GM04504 (cell line): ENCODE measurements at regions not wholly inside any gene's neighbourhood (a gene's known extent, or its start where the extent isn't known, plus 50 kb on each side); places are given as distances from the start of the nearest gene placed in this dataset.
"Not testable (repeated sequence)": the region's sequence is repeated elsewhere in the genome, so short reads cannot be mapped to it uniquely, and the experiment has no call there.

Source experiments
- DNase-seq: peaks from one replicate; pipeline ENCODE4 v3.0.0-alpha.2; 2012; ENCODE audit warnings: low read depth

- DNase-seq: no peak
Measured at GRCh38 chr2:184452907-184453306, 145.4 kb upstream of the ZNF804A start.

GRCh38 chr2:184455624-184456023 is 142.7 kb upstream of the ZNF804A start:
- no peak for DNase-seq

DNA sequence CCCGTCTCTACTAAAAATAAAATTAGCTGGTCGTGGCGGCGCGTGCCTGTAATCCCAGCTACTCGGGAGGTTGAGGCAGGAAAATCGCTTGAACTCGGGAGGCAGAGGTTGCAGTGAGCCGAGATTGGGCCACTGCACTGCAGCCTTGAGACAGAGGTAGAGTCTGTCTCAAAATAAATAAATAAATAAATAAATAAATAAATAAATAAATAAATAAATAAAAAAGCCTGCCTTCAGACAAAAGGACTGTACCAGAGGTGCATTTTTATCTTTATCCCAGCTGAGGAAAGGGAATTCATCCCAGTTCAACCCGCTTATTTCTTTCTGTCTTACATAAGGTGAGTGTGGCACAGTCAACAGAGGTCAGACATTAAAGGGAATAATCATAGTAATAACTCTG is 141.6 kb upstream of the ZNF804A start:
- DNase-seq: not testable (repeated sequence)

DNA sequence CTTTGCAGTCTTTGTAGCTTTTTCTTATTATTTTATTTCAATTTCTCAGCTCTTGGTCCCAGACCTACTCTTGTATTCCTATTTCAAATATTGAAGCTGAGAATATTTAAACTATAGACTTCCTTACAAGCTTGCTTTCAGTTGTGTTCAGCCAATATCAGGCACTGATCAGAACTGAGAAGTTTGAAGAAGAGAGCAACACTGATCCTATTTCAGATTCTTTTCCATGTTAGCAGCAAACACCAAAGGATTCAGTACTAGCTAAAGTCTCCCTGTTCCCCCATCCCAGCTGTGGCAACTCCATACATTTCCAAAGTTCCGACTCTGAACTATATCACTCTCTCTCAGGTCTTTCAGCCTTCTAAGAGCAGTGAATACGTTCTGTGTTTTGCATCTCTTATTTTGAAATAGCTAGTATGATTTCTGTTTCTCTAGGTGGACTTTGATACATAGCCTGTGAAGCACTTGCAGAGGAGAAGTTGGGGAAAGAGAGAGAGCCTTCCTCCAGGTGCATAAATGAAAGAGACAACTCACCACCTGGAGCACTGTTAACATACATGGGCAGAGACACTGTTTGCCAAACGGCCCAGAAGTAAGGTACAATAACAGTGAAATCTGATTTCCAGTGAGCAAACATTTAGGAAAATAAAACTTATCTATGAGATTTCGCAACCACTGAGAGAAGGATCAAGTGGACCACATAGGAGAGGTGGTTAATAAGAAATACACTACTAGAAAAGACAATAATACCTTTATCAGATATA is 135.0 kb upstream of the ZNF804A start:
- no peak for DNase-seq

- DNase-seq: no peak
Measured at GRCh38 chr2:184463866-184464248, 134.5 kb upstream of the ZNF804A start.

GRCh38 chr2:184468826-184469225 is 129.5 kb upstream of the ZNF804A start:
- DNase-seq: no peak

GRCh38 chr2:184472481-184472880 is 125.8 kb upstream of the ZNF804A start:
- no peak for DNase-seq

GRCh38 chr2:184481865-184482264 is 116.5 kb upstream of the ZNF804A start:
- no peak for DNase-seq

GRCh38 chr2:184498936-184499335 is 99.4 kb upstream of the ZNF804A start:
- DNase-seq: no peak

- no peak for DNase-seq
Measured at GRCh38 chr2:184504252-184504651, 94.1 kb upstream of the ZNF804A start.

GRCh38 chr2:184507254-184507653 is 91.1 kb upstream of the ZNF804A start:
- DNase-seq: no peak

DNA sequence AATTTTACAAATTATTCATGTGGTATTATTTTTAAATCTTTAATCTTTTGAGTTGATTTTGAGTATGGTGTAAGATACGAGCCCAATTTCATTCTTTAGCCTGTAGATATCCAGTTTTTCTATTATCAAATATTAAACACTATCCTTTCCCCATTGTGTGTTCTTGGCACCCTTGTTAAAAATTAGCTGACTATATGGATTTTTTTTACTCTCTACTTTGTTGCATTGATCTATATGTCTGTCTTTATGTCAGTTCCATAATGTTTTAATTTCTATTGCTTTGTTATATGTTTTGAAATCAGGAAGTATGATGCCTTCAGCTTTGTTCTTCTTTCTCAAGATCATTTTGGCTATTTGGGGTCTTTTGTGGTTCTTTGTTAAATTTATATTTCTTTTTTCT is 80.9 kb upstream of the ZNF804A start:
- no peak for DNase-seq

DNA sequence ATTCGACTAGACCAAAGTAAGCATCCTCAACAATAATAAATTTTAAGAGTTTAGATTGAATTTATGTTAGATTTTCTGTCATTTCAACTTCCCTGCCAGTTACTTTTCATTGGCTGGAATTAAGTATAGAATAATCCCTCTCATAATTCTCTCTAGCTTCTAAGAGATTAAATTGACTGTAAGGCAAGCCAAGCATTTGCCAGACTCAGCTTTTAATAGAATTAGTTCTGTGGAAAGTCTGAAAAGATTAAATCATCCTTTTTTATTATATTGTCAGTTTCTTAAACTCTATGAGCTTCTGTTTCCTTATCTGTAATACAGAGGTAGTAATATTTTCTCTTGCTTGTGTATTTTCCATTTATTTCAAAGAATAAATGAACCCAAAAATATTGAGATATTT is 77.9 kb upstream of the ZNF804A start:
- no peak for DNase-seq

DNA sequence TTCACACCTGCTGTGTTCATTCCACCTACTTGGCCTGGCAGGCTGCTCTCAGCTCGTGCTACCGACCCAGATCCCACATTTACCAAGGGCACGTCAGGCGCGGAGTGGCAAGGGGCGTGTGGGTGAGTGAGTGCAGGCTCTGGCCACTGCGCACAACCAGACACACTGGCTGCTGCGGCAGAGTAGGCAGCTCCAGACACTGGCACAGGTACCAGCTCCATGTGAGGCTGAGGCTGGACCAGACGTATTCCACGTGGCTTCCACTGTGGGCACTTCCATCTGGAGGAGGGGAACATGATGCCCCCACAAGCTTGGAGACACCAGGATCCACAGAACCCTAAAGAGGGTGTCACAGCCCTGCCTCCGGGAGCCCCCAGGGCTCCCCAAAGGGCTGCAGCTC is 74.6 kb upstream of the ZNF804A start:
- DNase-seq: no peak

GRCh38 chr2:184524551-184525382 is 73.6 kb upstream of the ZNF804A start:
- DNase-seq: no peak

- no peak for DNase-seq
Measured at GRCh38 chr2:184527058-184527457, 71.3 kb upstream of the ZNF804A start.

- DNase-seq: no peak
Measured at GRCh38 chr2:184528119-184528518, 70.2 kb upstream of the ZNF804A start.

DNA sequence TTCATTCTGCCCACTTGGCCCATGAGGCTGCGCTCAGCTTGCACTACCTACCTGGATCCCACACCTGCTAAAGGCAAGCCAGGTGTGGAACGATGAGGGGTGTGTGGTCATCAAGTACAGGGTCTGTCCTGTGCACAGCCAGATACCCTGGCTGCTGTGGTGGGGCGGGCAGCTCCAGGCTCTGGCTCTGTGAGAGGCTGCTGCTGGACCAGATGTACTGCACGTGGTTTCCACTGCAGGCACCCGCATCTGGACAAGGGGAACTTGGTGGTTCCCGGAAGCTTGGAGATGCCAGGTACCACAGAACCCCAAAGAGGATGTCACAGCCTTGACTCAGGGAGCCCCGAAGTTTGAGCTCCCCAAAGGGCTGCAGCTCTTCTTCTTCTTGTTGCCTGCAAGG is 68.1 kb upstream of the ZNF804A start:
- no peak for DNase-seq

DNA sequence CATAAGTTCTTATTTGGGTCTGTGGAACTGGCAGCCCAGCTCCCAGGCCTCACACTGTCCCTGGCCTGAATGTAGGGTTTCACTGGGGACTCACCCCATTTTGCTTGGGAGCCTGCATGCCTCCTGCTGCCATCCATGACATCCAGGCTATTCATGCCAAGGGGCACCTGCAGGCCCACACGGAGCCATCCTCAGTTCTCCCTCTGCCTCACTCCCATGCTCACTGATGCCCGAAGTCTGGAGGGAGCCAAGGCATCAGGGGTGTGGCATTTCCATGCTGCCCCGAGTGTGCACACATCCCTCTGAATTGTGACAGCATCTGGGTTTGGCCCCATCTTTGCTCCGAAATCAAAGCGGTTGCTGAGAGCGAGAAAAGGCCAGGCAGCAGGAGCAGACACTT is 67.4 kb upstream of the ZNF804A start:
- no peak for DNase-seq

- DNase-seq: no peak
Measured at GRCh38 chr2:184532551-184532950, 65.8 kb upstream of the ZNF804A start.

DNA sequence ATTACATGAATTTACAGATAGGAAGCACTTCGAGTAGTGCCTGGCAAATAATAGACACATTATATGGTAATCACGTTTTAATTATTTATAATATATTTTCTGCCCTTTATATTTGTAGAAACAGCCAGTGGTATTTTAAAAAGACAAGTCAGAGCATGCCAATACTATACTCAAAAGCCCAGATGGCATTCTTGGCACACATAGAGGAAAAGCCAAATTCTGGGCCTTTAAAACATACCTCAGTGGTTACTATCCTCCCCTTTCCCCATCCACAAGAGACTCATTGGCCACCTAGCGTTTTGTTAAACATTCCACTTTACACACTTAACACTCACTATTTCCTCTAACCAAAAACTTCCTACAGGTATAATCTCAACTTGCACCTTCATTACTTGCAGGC is 63.3 kb upstream of the ZNF804A start:
- DNase-seq: no peak

- no peak for DNase-seq
Measured at GRCh38 chr2:184540246-184540789, 58.0 kb upstream of the ZNF804A start.

DNA sequence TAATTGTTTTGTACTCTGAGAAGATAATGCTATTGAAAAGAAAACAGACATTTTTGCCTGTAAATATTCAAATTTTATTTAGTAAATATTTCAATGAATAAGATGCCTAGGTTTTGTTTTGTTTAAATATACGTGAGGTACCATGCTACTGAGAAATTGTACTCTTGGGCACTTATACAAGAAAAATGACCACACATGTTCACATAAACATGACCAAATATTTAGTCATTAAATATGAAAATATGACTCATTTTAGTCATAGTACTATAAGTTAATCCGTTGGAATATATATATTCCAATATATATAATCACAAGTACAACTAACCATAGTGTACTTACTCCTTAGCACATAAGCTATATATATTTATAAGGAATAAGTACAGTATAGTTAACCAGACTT is 56.7 kb upstream of the ZNF804A start:
- DNase-seq: no peak
